ENCODE measurements at regions not wholly inside any gene's neighbourhood (a gene's known extent, or its start where the extent isn't known, plus 50 kb on each side); places are given as distances from the start of the nearest gene placed in this dataset.

DNA sequence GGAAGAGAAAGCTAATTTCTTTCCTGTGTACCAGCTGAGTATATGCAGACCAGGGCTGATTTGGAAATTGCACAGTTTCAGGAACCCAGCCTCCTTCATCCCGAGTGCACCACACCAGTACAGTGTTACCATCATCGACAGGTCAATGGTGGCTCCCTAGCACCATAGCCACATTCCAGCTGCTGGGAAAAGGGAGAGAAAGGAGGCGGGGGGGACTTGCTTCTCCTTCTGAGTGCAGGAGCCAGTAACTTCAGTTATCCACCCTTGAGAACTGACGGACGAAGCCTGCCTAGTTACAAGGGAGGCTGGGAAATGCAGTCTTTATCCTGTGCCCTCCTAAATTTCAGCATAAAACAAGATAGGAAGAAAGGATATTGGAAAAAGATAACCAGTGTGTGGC lies 129.7 kb upstream of the PRICKLE2 start:
- no peak for DNase-seq

DNA sequence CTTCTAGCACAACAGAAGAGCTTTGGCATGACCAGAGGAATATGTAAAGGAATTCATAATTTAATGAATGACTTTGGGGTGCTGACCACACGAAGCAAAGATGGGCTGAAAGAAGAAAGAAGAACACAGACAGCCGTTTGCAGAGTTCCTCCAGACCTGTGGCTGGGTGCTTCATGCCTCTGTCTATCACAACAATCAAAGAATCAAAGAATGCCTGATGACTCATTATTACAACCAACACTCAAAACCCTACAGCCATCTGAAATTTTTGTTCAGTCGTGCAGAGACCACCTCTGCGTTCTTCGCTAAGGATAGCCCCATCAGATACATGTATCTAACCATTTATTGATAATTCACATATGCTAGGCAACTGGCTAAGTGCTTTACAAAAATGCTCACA lies 129.0 kb upstream of the PRICKLE2 start:
- peak in 1 of 3 donors; percentile 9 for DNase-seq

DNA sequence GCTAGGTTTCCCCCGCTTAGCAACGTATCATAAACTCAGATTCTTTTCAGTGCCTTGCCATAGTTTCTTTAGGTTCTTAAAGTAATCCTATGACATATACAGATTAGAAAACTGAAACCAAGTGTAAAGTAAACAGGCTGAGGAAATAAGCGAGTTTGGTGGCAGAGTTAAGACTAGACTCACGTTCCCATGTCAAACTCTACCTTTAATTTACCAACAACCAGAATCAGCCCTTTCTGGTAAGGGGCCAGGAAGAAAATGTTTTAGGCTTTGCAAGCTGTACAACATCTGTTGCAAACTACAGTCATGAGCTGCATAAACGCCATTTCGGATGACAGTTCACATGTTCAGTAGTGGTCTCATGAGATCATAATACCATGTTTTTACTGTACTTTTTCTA lies 128.0 kb upstream of the PRICKLE2 start:
- DNase-seq = peak; percentile 41 to 83 (median 55)

- no peak for DNase-seq
Observed at GRCh38 chr3:64352639-64352992, 127.3 kb upstream of the PRICKLE2 start.

DNA sequence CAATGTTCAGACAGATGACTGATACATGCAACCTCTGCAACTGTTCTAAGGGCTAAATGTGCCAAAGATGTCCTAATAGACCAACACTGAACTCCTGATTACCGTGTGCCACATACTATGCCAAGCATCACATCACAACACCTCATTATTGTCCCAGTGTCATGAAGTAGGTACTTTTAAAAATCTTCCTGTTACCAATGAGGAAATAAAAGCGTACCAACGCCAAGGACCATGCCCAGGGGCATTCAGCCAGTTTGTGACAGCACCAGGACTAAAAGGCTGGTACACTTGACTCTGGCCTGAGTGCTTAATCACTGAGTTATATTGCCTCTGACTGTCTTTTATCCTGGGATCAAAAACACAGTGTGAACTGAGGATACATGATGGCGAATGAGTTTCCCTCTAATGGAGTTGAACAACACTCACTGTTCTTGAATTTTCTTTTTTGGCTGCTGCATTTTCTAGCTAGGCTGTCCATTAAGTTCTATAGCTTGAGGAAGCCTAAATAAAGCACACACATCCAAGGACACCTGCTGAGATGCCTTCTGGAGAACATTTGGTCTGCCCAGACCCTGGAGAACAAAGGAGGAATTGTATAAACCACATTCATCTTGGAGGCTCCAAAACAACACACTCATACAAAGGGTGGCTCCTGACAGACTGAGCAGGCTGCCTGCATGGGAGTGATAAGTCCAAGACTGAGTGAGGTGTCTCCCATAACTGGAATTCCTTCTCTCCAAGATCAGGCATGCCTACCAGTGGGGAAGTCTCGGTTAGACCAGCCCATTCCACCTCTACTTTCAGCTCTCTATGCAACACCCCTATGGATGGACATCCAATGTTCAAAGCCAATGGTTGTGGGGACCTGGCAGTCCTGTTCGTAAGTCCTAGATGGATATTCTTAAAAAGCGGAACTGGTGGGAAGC lies 126.7 kb upstream of the PRICKLE2 start:
- peak in 1 of 3 donors; percentile 45 for DNase-seq

- peak in 1 of 3 donors; percentile 62 for DNase-seq
Observed at GRCh38 chr3:64349551-64349950, 124.3 kb upstream of the PRICKLE2 start.

- DNase-seq = peak; percentile 73 to 87 (median 86)
Observed at GRCh38 chr3:64345371-64345770, 120.1 kb upstream of the PRICKLE2 start.

GRCh38 chr3:64344721-64345207 lies 119.5 kb upstream of the PRICKLE2 start:
- no peak for DNase-seq

DNA sequence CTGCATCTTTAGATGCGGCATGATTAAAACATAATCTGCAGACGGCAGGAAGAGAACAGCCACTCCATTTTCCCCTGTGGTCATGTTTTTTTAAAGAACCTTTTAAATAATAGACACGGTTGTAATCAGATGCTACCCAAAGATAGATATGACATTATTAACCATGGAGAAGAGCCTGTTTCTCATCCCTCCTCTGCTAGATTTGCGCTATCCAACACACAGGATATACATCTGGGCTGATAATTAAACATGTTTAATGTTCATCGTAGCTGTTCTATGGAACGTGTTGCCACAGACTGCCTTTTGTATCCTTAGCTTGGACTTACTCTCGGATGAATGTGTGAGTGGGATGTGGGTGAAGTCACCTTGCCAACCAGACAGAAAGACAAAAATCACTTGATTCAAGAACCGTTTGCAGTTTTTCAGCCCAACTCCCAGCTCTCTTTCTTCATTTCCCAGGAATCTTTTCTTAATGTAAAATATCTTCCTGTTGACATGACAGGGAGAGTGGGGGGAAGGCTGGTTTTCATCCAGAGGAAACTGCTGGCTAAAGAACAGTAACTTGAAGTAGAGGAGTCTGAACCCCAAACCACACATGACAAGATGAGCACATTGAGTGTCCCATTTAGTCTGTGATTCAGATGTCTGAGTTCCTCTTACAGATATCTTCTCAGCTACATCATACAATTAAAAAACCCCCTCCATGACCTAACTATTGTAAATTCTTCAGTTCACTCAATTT lies 118.6 kb upstream of the PRICKLE2 start:
- DNase-seq = peak in 2 of 3 donors; percentile 71 to 89

- peak in 2 of 3 donors; percentile 11 to 81 for DNase-seq
Observed at GRCh38 chr3:64342940-64343688, 117.8 kb upstream of the PRICKLE2 start.

- DNase-seq = peak in 2 of 3 donors; percentile 63 to 72
Observed at GRCh38 chr3:64341296-64341695, 116.0 kb upstream of the PRICKLE2 start.

- DNase-seq = peak; percentile 82 to 91 (median 86)
Observed at GRCh38 chr3:64340641-64341101, 115.4 kb upstream of the PRICKLE2 start.

DNA sequence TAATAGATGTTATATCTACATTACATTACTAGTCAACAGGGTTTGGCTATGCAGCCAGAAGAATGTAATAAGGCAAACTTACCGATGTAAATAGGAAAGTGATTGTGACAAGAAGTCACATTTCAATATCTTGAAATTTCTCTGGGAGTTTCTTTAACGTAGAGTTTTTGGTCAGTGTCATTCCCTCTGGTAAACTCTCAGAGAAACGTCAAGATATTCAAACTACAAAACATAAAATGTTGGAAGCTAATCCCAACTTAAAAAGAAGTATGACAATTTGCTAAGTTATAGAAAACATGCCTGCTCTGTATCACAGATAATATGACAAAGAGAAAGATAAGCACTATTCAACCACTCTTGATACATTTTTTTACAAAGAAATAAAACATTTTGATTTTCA lies 111.2 kb upstream of the PRICKLE2 start:
- DNase-seq = no peak

DNA sequence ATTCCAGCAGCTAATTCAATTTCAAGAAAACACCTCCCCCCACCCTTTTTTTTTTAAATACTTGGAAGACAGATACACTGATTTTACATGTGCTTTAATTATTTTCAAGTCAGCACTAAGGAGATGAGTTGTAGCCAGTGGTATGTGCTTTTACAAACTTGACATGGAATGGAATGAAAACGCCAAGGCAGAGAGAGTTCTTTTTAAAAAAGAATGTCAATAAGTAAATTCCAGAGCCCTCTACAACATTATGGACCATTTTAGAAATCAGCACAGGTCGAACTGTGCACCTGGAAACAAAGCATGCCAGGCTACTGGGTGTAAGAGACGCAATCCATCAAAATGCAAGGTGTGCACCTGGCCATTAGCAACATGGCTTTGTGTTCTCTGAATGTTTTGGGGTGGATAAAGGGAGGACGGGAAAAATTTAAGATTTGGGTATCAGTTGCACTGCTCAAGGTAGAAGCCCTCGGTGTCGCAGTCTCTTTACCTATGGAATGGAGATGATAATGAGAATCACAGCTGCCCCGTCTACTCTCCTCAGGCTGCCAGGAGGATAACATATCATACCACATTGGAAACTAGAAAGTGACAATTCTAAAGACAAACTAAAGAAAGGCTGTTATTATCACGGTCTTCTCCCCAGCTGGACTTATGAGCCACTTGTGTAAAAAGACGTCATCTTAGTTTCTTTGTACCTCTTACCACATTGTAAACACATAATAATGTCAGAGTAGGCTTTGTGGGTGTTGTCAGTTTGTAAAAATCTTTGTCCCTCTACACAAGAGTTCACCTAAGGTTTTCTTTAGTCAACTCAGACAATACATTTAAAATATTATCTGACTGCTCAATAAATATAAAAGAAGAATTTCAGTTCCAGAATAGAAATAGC lies 107.4 kb upstream of the PRICKLE2 start:
- no peak for DNase-seq

GRCh38 chr3:64331605-64332004 lies 106.3 kb upstream of the PRICKLE2 start:
- DNase-seq = no peak

GRCh38 chr3:64329037-64329436 lies 103.8 kb upstream of the PRICKLE2 start:
- DNase-seq = no peak

DNA sequence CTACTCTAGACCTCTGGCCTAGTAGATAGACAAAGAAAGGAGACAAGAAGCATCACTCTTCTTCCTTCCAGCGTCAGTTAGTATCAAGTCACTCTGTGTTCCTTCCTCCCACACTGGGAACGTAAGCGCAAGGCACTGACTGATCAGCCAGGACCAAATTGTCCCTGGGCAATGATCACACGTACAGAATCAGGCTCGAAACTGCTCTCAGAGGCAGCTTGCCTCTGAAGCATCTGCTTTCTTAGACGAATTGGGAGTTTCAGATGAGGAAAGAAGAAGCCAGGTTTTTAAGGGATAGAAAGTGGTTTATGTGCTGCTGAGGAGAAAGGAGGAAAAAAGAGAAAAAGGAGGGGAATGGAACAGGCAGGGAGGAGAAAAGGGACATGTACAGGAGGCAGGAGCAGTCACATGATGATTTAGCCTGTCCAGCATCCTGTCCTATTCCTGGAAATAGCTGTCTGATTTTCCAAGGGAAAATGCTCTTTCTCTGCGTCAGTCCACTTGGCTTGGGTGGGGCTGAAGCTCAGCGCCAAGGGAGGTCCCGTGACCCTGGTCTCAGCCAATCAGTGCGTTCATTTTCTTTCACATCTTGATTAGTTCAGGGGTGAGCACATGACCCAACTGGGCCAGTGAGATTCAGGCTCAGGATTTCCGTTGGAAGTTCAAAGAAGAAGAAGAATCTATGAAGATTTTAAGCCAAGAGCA lies 102.0 kb upstream of the PRICKLE2 start:
- peak; percentile 74 to 87 (median 86) for DNase-seq

- peak in 1 of 3 donors; percentile 72 for DNase-seq
Observed at GRCh38 chr3:64321747-64322146, 96.5 kb upstream of the PRICKLE2 start.

DNA sequence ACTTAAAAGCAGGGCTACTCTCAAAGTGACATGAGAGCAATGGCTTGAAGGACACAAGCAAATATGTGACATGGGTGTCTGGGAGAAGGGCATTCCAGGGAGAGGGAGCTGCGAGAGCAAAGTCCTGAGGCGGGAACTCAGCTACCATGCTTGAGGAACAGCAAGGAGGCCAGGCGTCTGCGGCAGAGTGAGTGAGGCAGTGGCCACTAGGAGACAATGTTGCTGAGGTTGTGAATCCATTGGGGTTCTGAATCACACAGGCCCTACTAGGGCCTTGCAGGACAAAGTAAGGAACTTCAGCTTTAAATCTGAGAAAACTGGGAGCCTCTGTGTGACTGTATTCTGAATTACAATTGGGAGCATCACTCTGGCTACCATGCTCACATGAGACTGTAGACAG lies 94.1 kb upstream of the PRICKLE2 start:
- no peak for DNase-seq

DNA sequence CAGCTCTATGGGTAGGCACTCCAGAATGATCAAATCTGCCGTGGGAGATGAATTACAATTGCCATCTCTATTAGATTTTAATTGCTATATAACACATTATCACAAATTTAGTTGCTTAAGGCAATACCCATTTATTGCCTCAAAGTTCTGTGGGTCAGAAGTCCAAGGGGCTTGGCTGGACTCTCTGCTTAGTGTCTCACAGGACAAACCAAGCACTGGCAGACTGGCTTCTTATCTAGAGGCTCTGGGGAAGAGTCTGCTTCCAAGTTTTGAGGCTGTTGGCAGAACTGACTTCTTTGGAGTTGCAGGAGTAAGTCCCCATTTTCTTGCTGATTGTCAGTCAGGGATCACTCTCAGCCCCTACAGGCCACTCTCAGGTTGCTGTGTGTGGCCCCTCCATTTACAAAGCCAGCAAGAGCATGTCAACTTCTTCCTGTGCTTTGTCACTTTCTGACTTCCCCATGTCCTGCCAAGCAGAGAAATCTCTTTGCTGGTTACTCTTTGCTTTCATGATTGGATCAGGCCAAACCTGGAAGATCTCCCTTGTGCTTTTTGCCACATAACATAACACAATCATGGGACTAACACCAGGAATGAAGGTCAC lies 93.5 kb upstream of the PRICKLE2 start:
- no peak for DNase-seq
